Lower lobe of right lung (tissue), 2 donors: ENCODE measurements at regions not wholly inside any gene's neighbourhood (a gene's known extent, or its start where the extent isn't known, plus 50 kb on each side); places are given as distances from the start of the nearest gene placed in this dataset.
"Not testable (repeated sequence)": the region's sequence is repeated elsewhere in the genome, so short reads cannot be mapped to it uniquely, and the experiment has no call there.

ENCODE experiments used
- ATAC-seq, 2 donors: fragments of 200-7000 bp; cut with Tn5 transposase; one replicate each; pipeline ENCODE4 v1.9.1; 2020 to 2022; ENCODE audit warnings: mild to moderate bottlenecking in 2 of 2, moderate library complexity in 2 of 2
- DNase-seq: peaks from one replicate; pipeline ENCODE4 v3.0.0-alpha.2; 2020
- H3K27ac ChIP-seq: fragments of 200-600 bp; one replicate; pipeline ENCODE4 v1.8.0; 2022
- H3K27me3 ChIP-seq: fragments of 200-600 bp; one replicate; pipeline ENCODE4 v1.8.0; 2022; ENCODE audit warnings: low read depth
- H3K36me3 ChIP-seq: fragments of 200-600 bp; one replicate; pipeline ENCODE4 v1.8.0; 2022; ENCODE audit warnings: mild to moderate bottlenecking
- H3K4me1 ChIP-seq: fragments of 200-600 bp; one replicate; pipeline ENCODE4 v1.8.0; 2022
- H3K4me3 ChIP-seq: fragments of 200-600 bp; one replicate; pipeline ENCODE4 v1.8.0; 2022; ENCODE audit warnings: mild to moderate bottlenecking
- H3K9me3 ChIP-seq: fragments of 200-600 bp; one replicate; pipeline ENCODE4 v1.8.0; 2022
- intact Hi-C: fragments of 100-400 bp; cut with DNase I; formaldehyde crosslinking; loops from one replicate; pipeline ENCODE4 v1.11.0; 2022
- TF ChIP-seq, protein P1 (sequence below): fragments of 200-600 bp; IDR thresholded peaks from one replicate; pipeline ENCODE4 v1.8.0; 2022; ENCODE audit warnings: antibody characterized with exemption, mild to moderate bottlenecking
- donor health status: DM: no; HTN: yes; CAD: no; lungs with severe emphysema.

DNA sequence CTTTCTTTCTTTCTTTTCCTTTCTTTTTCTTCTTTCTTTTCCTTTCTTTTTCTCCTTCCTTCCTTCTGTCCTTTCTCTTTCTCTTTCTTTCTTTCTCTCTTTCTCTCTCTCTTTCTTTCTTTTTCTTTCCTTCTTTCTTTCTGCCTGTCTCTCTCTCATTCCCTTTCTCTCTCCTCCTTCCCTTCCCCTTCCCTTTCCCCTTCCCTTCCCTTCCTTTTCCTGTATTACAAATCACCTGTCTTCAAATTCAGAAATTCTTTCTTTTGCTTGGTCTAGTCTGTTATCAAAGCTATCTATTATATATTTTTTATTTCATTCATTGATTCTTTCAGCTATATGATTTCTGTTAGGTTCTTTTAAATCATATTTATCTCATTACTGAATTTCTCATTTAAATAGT, 315.2 kb upstream of the NOX3 start:
- H3K36me3 ChIP-seq: no peaks in the 10 kb centered on the region
- H3K27ac ChIP-seq: no peak overlapping the region
- H3K4me1 ChIP-seq: no peaks in the 10 kb centered on the region
- H3K27me3 ChIP-seq: no peaks in the 10 kb centered on the region
- H3K4me3 ChIP-seq: no peak overlapping the region
- TF ChIP-seq, protein P1, sequence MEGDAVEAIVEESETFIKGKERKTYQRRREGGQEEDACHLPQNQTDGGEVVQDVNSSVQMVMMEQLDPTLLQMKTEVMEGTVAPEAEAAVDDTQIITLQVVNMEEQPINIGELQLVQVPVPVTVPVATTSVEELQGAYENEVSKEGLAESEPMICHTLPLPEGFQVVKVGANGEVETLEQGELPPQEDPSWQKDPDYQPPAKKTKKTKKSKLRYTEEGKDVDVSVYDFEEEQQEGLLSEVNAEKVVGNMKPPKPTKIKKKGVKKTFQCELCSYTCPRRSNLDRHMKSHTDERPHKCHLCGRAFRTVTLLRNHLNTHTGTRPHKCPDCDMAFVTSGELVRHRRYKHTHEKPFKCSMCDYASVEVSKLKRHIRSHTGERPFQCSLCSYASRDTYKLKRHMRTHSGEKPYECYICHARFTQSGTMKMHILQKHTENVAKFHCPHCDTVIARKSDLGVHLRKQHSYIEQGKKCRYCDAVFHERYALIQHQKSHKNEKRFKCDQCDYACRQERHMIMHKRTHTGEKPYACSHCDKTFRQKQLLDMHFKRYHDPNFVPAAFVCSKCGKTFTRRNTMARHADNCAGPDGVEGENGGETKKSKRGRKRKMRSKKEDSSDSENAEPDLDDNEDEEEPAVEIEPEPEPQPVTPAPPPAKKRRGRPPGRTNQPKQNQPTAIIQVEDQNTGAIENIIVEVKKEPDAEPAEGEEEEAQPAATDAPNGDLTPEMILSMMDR: no peak
- peaks cover 7% of the 10 kb centered on the region for H3K9me3 ChIP-seq
- DNase-seq (no peak), ATAC-seq (no peak)
- intact Hi-C loops: no loop called here

DNA sequence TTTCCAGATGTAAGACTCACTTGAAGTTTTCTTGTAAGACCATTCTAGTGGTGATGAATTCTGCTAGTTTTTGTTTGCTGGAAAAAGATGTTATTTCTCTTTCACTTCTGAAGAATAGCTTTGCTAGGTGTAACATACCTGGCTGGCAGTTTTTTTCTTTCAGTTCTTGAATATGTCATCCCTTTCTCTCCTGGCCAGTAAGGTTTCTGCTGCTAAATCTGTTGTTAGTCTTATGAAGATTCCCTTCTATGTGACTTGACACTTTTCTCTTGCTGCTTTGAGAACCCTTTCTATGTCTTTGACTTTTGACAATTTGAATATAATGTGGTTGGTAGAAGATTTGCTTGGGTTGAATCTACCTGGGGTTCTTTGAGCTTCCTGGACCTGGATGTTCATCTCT, 314.7 kb upstream of the NOX3 start:
- Histone ChIP-seq H3K9me3 (peaks cover 7% of the 10 kb centered on the region), H3K27me3 (no peaks in the 10 kb centered on the region), H3K27ac (no peak overlapping the region), H3K36me3 (no peaks in the 10 kb centered on the region), H3K4me1 (no peaks in the 10 kb centered on the region), H3K4me3 (no peak overlapping the region)
- DNase-seq (no peak), ATAC-seq (no peak)
- intact Hi-C loops: no loop called here
- TF ChIP-seq, protein P1: no peak

DNA sequence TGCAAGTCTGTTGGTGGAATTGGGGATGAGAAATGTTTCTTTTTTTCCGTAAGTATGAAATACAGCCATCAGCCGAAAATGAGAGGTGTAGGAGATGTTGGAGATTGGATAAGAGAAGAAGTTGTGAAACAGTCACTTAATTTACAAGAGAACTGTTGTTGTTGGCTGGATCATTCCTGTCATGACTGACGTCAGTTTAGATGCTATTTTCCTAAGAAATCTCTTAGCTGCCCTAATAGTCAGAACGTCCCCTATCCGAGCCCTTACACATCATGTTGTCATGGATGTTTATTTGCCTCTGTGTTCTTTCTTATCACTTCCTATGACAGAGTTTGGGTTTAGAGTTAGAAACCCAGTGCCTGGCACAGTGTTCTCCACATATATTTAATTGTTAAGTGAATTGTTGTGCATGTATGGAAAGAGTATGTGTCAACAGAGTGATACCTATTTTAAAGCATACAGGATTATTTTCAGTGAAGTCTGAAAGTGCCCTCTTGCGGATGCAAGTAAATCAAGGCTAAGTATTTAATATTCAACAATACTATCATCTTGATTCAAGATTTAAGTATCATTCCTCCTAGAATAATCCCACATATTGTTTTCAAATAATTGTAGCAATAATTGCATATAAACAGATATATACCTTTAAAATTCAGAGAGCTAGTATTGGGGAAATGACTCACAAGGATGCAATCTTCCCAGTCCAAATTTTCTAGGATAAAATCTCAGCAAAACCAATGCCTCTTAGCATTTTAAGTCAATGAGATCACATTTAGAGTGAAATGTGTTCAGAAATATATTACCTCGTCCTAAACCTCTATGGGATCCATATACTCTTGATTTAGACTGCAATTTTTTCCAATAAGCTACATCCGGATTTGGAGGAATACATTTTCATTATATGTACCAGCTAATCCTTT, 309.9 kb upstream of the NOX3 start:
- DNase-seq (no peak), ATAC-seq (no peak)
- Histone ChIP-seq H3K4me1 (no peaks in the 10 kb centered on the region), H3K36me3 (no peaks in the 10 kb centered on the region), H3K4me3 (no peak overlapping the region), H3K27me3 (no peaks in the 10 kb centered on the region), H3K27ac (no peak overlapping the region), H3K9me3 (peaks cover 6% of the 10 kb centered on the region)
- intact Hi-C loops: no loop called here
- TF ChIP-seq, protein P1: no peak

DNA sequence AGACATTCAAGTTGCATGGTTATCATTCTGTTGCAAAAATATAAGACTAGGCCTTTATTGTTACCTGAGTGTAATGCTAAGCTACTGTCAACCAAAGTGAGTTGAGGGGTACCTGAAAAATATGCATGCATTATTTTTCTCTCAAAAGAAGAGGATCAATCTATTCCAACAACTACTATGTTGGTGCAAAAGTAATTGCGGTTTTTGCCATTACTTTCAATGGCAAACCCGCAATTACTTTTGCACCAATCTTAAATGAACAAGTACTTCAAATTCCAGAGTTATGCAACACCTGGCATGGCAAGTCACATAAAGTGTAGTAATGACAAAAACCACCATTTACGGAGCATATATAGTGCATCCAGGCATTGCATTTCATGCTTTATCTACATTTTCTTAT, 307.0 kb upstream of the NOX3 start:
- H3K4me3 ChIP-seq: no peak overlapping the region
- intact Hi-C loops: no loop called here
- no peaks in the 10 kb centered on the region for H3K4me1 ChIP-seq
- TF ChIP-seq, protein P1: no peak
- no peak for ATAC-seq
- H3K36me3 ChIP-seq: no peaks in the 10 kb centered on the region
- DNase-seq: no peak
- no peaks in the 10 kb centered on the region for H3K27me3 ChIP-seq
- H3K27ac ChIP-seq: no peak overlapping the region
- no peaks in the 10 kb centered on the region for H3K9me3 ChIP-seq

DNA sequence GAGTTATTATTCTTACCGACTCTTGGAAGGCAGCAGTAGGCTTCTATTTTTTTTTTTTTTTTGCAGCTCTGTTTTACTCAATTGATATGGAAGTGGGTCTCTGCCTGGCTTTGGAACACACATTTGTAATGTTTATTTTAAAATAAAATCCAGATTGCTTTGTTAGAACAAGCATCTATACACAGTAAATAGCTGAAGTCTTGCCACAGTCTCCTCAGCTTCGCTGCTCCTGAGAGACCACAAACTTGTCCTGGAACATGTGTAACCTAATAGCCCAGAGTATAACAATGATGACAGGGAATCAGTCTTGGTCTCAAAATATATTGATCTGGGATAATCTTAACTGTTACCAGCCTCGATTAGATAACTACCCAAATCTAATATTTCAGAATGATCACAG, 299.8 kb upstream of the NOX3 start:
- DNase-seq (no peak), ATAC-seq (no peak)
- Histone ChIP-seq H3K4me1 (no peaks in the 10 kb centered on the region), H3K9me3 (peaks cover 6% of the 10 kb centered on the region), H3K27ac (no peak overlapping the region), H3K27me3 (no peaks in the 10 kb centered on the region), H3K36me3 (no peaks in the 10 kb centered on the region), H3K4me3 (no peak overlapping the region)
- TF ChIP-seq, protein P1: no peak
- intact Hi-C loops: no loop called here

DNA sequence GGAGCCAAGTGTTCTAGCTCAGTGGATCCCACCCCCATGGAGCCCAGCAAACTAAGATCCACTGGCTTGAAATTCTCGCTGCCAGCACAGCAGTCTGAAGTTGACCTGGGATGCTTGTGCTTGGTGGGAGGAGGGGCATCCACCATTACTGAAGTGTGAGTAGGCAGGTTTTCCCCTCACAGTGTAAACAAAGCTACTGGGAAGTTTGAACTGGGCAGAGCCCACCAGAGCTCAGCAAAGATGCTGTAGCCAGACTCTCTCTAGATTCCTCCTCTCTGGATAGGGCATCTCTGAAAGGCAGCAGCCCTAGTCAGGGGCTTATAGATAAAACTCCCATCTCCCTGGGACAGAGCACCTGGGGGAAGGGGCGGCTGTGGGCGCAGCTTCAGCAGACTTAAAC, 293.1 kb upstream of the NOX3 start:
- H3K36me3 ChIP-seq, H3K4me1 ChIP-seq, ATAC-seq, H3K27ac ChIP-seq, intact Hi-C loops, DNase-seq, H3K9me3 ChIP-seq, H3K27me3 ChIP-seq, H3K4me3 ChIP-seq: not testable (repeated sequence)
